Activated B cell treated with CpG ODN at 0.5 μM for 24 hours (primary cell): ENCODE measurements at regions not wholly inside any gene's neighbourhood (a gene's known extent, or its start where the extent isn't known, plus 50 kb on each side); places are given as distances from the start of the nearest gene placed in this dataset.

Experiments used
- ATAC-seq: fragments of 200-7000 bp; cut with Tn5 transposase; one replicate; pipeline ENCODE4 v1.10.0; 2021; ENCODE audit warnings: low read depth, mild to moderate bottlenecking, moderate library complexity
- CTCF ChIA-PET: fragments of 350-600 bp; sonication (Branson Sonifier 250); formaldehyde crosslinking; loops from one replicate; lab custom pipeline; 2021; ENCODE audit warnings: antibody characterized with exemption; lab: Charles Lee
- POLR2A ChIA-PET: fragments of 350-600 bp; sonication (Branson Sonifier 250); formaldehyde crosslinking; loops from one replicate; lab custom pipeline; 2021; ENCODE audit warnings: antibody characterized with exemption; lab: Charles Lee
- DNase-seq: peaks from one replicate; pipeline ENCODE4 v3.0.0; 2022
- H3K27ac Mint-ChIP-seq: one replicate; pipeline ENCODE4 v1.8.0; 2020; ENCODE audit warnings: mixed read lengths
- H3K27me3 Mint-ChIP-seq: one replicate; pipeline ENCODE4 v1.8.0; 2021; ENCODE audit warnings: mixed read lengths
- H3K36me3 Mint-ChIP-seq: one replicate; pipeline ENCODE4 v1.8.0; 2021; ENCODE audit warnings: low read depth, mixed read lengths
- H3K4me1 Mint-ChIP-seq: one replicate; pipeline ENCODE4 v1.8.0; 2021; ENCODE audit warnings: mixed read lengths
- H3K4me3 Mint-ChIP-seq: one replicate; pipeline ENCODE4 v1.8.0; 2020; ENCODE audit warnings: mild to moderate bottlenecking, mixed read lengths
- H3K9me3 Mint-ChIP-seq: one replicate; pipeline ENCODE4 v1.8.0; 2020; ENCODE audit warnings: mixed read lengths
- intact Hi-C: fragments of 100-400 bp; cut with micrococcal nuclease; formaldehyde crosslinking; loops from one replicate; pipeline ENCODE4 v1.15.1; 2024
- TF ChIP-seq, protein P1 (sequence below): fragments of 200-600 bp; IDR thresholded peaks from one replicate; pipeline ENCODE4 v1.8.0; 2022; ENCODE audit warnings: antibody characterized with exemption, mild to moderate bottlenecking

DNA sequence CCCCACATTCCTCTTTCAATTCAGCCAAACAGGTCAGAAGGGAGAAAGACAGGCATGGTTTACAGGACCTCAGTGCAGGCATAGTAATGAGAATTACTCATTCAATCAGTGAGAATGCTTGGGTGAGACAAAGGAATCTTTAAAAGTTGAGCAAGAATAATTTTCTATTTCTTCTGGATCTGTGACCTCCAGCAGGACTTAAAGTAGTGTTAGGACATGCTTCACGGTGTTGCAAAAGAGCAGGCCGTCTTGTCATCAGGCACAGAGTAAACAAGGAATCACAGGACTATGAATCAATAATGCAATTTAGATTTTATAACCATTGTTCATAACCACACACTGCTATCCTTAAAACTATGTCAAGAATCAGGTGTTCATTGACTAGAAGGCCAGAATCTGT, 130.6 kb upstream of the GLRA2 start:
- POLR2A ChIA-PET = no interaction called here
- Mint-ChIP-seq H3K27me3 (no peaks in the 10 kb centered on the region), H3K4me3 (no peak overlapping the region), H3K36me3 (no peaks in the 10 kb centered on the region), H3K4me1 (no peaks in the 10 kb centered on the region), H3K27ac (no peak overlapping the region), H3K9me3 (no peaks in the 10 kb centered on the region)
- TF ChIP-seq, protein P1, sequence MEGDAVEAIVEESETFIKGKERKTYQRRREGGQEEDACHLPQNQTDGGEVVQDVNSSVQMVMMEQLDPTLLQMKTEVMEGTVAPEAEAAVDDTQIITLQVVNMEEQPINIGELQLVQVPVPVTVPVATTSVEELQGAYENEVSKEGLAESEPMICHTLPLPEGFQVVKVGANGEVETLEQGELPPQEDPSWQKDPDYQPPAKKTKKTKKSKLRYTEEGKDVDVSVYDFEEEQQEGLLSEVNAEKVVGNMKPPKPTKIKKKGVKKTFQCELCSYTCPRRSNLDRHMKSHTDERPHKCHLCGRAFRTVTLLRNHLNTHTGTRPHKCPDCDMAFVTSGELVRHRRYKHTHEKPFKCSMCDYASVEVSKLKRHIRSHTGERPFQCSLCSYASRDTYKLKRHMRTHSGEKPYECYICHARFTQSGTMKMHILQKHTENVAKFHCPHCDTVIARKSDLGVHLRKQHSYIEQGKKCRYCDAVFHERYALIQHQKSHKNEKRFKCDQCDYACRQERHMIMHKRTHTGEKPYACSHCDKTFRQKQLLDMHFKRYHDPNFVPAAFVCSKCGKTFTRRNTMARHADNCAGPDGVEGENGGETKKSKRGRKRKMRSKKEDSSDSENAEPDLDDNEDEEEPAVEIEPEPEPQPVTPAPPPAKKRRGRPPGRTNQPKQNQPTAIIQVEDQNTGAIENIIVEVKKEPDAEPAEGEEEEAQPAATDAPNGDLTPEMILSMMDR = no peak
- intact Hi-C loops = no loop called here
- ATAC-seq (no peak), DNase-seq (no peak)
- CTCF ChIA-PET = no interaction called here

DNA sequence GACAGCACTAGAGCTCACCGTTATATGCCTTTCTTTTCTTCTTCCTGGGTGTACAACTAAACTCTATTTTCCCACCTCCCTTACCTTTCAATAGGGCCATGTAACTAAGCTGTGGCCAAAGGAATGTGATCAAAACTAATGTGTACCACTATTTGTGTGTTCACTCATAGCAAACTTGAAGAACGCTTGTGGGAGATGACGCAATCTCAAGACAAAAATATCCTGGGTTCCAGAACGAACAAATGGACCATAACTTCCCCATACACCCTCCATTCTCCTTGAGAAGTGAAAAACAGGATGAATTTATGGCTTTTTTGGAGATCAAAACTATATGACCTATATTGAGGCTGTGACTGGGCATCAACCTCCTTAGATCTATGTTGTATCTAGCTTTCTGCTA, 139.7 kb upstream of the GLRA2 start:
- Mint-ChIP-seq H3K27ac (no peak overlapping the region), H3K4me3 (no peak overlapping the region), H3K27me3 (no peaks in the 10 kb centered on the region), H3K36me3 (no peaks in the 10 kb centered on the region), H3K4me1 (no peaks in the 10 kb centered on the region), H3K9me3 (no peaks in the 10 kb centered on the region)
- CTCF ChIA-PET = no interaction called here
- TF ChIP-seq, protein P1 = no peak
- DNase-seq (no peak), ATAC-seq (no peak)
- POLR2A ChIA-PET = no interaction called here
- intact Hi-C loops = no loop called here

DNA sequence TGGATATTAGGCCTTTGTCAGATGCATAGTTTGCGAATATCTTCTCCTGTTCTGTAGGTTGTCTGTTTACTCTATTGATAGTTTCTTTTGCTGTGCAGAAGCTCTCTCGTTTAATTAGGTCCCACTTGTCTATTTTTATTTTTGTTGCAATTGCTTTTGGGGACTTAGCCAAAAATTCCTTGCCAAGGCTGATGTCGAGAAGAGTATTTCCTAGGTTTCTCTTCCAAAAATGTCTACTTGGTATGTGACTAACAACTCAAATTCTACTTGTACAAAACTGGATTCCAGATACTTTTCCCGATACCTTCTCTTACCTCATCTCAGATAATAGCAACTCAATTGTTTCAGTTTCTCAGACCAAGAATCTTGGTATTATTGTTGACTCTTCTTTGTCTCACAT, 142.4 kb upstream of the GLRA2 start:
- H3K36me3 Mint-ChIP-seq = no peaks in the 10 kb centered on the region
- H3K9me3 Mint-ChIP-seq = no peaks in the 10 kb centered on the region
- ATAC-seq (no peak), DNase-seq (no peak)
- H3K4me1 Mint-ChIP-seq = no peaks in the 10 kb centered on the region
- H3K4me3 Mint-ChIP-seq = no peak overlapping the region
- intact Hi-C loops = no loop called here
- no peaks in the 10 kb centered on the region for H3K27me3 Mint-ChIP-seq
- CTCF ChIA-PET = no interaction called here
- POLR2A ChIA-PET = no interaction called here
- no peak overlapping the region for H3K27ac Mint-ChIP-seq
- TF ChIP-seq, protein P1 = no peak

DNA sequence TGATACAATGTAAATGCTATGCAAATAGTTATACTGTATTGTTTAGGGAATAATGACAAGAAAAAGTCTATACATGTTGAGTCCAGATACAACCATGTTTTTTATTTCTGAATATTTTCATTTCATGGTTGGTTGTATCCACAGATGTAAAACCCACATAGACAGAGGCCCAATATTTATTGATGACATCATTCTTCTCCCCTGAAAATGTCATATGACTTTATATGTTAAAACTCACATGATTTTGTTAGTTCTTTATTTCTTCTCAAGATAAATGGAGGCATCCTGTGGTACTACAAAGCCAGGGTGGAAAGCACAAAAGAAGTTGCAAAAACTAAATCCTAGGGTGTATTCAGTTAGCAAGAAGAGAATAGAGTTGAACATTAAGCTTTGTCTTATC, 149.3 kb upstream of the GLRA2 start:
- Mint-ChIP-seq H3K27me3 (no peaks in the 10 kb centered on the region), H3K9me3 (no peaks in the 10 kb centered on the region), H3K4me3 (no peak overlapping the region), H3K36me3 (no peaks in the 10 kb centered on the region), H3K27ac (no peak overlapping the region), H3K4me1 (no peaks in the 10 kb centered on the region)
- CTCF ChIA-PET = no interaction called here
- POLR2A ChIA-PET = no interaction called here
- DNase-seq (no peak), ATAC-seq (no peak)
- intact Hi-C loops = no loop called here
- TF ChIP-seq, protein P1 = no peak

DNA sequence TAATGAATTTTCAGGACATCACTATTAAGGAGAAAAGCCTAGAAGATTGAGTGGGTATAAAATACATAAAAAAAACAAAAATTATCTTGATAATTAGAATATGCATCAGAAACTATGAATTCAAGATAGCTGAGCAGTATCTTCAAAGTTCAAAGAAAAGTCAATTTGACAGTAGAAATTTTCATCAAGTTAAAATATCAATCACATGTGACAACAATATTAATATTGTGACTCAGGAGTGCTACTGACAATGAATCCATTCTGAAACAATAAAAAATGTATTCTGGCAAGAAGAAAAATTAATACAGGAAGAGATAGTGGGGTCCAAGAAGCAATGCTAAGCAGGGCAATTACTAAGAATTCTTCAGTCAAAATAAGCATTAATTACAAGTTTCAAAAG, 151.9 kb upstream of the GLRA2 start:
- Mint-ChIP-seq H3K27me3 (no peaks in the 10 kb centered on the region), H3K36me3 (no peaks in the 10 kb centered on the region), H3K9me3 (peaks cover 3% of the 10 kb centered on the region), H3K4me1 (no peaks in the 10 kb centered on the region), H3K4me3 (no peak overlapping the region), H3K27ac (no peak overlapping the region)
- POLR2A ChIA-PET = no interaction called here
- ATAC-seq (no peak), DNase-seq (no peak)
- intact Hi-C loops = no loop called here
- TF ChIP-seq, protein P1 = no peak
- CTCF ChIA-PET = no interaction called here
